Neural progenitor cell (in vitro differentiated cells): ENCODE measurements at regions not wholly inside any gene's neighbourhood (a gene's known extent, or its start where the extent isn't known, plus 50 kb on each side); places are given as distances from the start of the nearest gene placed in this dataset.

Source experiments
- EZH2 ChIP-seq: fragments of 200-600 bp; sonication (generic); IDR thresholded peaks from 2 replicates; pipeline ENCODE4 v1.6.1; 2017; ENCODE audit warnings: antibody characterized with exemption, mild to moderate bottlenecking, moderate library complexity
- TF ChIP-seq, protein P1 (sequence below): fragments of 200-600 bp; sonication (generic); IDR thresholded peaks from 2 replicates; pipeline ENCODE4 v1.5.1; 2017; ENCODE audit warnings: antibody characterized with exemption, mild to moderate bottlenecking

DNA sequence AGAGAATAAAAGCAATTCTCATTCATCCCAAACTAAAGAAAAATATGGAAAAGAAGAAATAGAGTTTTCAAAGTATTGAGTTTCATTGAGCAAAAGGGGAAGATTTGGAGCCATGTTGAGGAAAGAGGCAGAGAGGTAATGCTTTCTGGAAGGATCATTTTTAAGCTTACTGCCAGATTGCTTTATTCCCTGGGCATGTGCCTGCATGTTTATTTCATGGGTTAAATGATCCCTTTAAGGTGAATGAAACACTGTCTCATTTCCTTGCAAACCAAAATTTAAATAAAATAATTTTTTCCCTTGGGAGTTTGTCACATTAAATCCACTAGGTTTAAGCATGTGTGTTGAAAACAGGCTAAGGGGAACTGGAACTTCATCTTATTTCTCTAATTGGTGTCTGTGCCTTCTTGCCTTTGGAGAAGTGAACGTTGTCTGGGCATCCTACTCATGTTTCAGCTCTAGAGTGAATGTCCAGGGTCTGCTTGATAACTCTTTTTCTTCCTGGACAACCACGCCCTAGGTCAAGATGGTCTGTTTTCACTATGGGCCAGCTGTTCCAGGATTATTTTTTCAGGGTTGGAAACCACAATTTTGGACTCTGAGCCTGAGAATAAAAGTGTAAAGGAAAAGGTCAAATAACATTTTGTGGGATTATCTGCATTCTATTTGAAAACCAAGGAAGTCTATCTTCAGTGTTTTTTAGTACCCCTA, 114.1 kb upstream of the ELL2 start:
- TF ChIP-seq, protein P1, sequence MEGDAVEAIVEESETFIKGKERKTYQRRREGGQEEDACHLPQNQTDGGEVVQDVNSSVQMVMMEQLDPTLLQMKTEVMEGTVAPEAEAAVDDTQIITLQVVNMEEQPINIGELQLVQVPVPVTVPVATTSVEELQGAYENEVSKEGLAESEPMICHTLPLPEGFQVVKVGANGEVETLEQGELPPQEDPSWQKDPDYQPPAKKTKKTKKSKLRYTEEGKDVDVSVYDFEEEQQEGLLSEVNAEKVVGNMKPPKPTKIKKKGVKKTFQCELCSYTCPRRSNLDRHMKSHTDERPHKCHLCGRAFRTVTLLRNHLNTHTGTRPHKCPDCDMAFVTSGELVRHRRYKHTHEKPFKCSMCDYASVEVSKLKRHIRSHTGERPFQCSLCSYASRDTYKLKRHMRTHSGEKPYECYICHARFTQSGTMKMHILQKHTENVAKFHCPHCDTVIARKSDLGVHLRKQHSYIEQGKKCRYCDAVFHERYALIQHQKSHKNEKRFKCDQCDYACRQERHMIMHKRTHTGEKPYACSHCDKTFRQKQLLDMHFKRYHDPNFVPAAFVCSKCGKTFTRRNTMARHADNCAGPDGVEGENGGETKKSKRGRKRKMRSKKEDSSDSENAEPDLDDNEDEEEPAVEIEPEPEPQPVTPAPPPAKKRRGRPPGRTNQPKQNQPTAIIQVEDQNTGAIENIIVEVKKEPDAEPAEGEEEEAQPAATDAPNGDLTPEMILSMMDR = no peak
- TF ChIP-seq EZH2 = no peak
